Neural crest cell (in vitro differentiated cells): ENCODE measurements at regions not wholly inside any gene's neighbourhood (a gene's known extent, or its start where the extent isn't known, plus 50 kb on each side); places are given as distances from the start of the nearest gene placed in this dataset.
A peak's percentile ranks its signal among the peaks of the same experiment; 100 is the strongest.

Source experiments
- DNase-seq: peaks from one replicate; pipeline ENCODE4 v3.0.0; 2021; ENCODE audit warnings: low read depth, mixed read lengths, low spot score
- H3K27ac Mint-ChIP-seq: one replicate; pipeline ENCODE4 v1.8.0; 2021; ENCODE audit warnings: mild to moderate bottlenecking, mixed read lengths; ENCODE audit not compliant: unreplicated experiment
- H3K27me3 Mint-ChIP-seq: 2 replicates; pipeline ENCODE4 v1.8.0; 2021; ENCODE audit warnings: low read depth, mild to moderate bottlenecking, mixed read lengths
- H3K36me3 Mint-ChIP-seq: 2 replicates; pipeline ENCODE4 v1.8.0; 2021; ENCODE audit warnings: low read depth, mild to moderate bottlenecking, mixed read lengths
- H3K4me1 Mint-ChIP-seq: 2 replicates; pipeline ENCODE4 v1.8.0; 2021; ENCODE audit warnings: mixed read lengths
- H3K4me3 Mint-ChIP-seq: one replicate; pipeline ENCODE4 v1.8.0; 2021; ENCODE audit warnings: mild to moderate bottlenecking, mixed read lengths
- H3K9me3 Mint-ChIP-seq: 2 replicates; pipeline ENCODE4 v1.8.0; 2021; ENCODE audit warnings: mixed read lengths
- TF ChIP-seq, protein P1 (sequence below): fragments of 200-600 bp; sonication (generic); conservative IDR thresholded peaks from 2 replicates; pipeline ENCODE4 v1.5.0; 2021; ENCODE audit warnings: antibody characterized with exemption, mild to moderate bottlenecking

DNA sequence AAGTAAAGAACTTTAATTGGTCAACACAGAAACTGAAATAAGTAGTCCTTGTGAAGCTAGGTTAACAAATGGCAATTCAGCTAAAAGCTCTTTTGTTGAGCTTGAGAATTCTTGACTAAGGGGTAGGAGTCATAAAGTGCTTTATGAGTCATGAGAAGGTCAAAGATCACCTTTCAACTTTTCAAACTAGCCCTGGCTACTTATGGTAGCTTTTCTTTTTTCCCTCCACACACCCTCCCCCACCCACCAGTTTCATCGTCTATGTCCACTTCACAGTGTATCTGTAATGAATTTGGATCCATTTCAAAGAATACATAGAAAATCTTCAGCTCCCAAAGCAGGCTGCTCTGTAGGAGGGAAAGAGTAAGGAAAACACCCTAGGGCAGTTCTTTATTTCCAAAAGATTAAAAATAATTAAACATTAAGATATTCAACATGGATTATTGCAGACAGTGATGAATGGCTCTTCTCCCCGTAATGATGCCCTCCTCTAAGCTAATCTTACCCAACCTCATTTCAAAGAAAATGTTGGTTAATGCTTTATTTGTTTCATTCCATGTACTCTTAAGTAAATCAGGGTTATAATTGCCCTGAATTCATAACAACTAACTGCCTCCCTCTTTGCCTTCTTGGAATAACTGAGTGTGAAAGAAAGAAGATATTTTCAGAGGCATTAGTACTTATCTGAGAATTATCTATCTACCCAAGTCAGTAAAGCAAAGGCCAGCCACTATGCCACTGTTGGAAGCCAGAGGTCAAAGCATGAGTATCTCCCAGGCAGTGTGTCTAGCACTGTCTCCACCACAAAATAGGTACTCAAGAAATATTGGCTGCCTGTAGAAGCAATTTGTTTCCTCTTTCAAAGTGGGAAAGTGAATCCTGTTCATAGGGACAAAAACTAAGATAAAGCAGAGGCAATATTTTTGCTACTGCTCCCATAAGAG lies 290.6 kb downstream of the PIK3R1 start:
- TF ChIP-seq, protein P1, sequence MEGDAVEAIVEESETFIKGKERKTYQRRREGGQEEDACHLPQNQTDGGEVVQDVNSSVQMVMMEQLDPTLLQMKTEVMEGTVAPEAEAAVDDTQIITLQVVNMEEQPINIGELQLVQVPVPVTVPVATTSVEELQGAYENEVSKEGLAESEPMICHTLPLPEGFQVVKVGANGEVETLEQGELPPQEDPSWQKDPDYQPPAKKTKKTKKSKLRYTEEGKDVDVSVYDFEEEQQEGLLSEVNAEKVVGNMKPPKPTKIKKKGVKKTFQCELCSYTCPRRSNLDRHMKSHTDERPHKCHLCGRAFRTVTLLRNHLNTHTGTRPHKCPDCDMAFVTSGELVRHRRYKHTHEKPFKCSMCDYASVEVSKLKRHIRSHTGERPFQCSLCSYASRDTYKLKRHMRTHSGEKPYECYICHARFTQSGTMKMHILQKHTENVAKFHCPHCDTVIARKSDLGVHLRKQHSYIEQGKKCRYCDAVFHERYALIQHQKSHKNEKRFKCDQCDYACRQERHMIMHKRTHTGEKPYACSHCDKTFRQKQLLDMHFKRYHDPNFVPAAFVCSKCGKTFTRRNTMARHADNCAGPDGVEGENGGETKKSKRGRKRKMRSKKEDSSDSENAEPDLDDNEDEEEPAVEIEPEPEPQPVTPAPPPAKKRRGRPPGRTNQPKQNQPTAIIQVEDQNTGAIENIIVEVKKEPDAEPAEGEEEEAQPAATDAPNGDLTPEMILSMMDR, result no peak
- peaks cover 65% of the 10 kb centered on the region for H3K4me1 Mint-ChIP-seq
- H3K9me3 Mint-ChIP-seq, result peaks cover 1% of the 10 kb centered on the region
- H3K27me3 Mint-ChIP-seq, result no peaks in the 10 kb centered on the region
- peak overlapping the region; percentile 64 for H3K27ac Mint-ChIP-seq
- peak overlapping the region; percentile 50 for H3K4me3 Mint-ChIP-seq
- DNase-seq, result no peak
- H3K36me3 Mint-ChIP-seq, result no peaks in the 10 kb centered on the region

- H3K4me3 Mint-ChIP-seq, result no peak overlapping the region
- H3K27ac Mint-ChIP-seq, result no peak overlapping the region
- H3K36me3 Mint-ChIP-seq, result no peaks in the 10 kb centered on the region
- H3K27me3 Mint-ChIP-seq, result no peaks in the 10 kb centered on the region
- H3K4me1 Mint-ChIP-seq, result peaks cover 14% of the 10 kb centered on the region
- H3K9me3 Mint-ChIP-seq, result peaks cover 19% of the 10 kb centered on the region
- TF ChIP-seq, protein P1, result no peak
- DNase-seq, result no peak
Measured at GRCh38 chr5:68515514-68515913, 300.0 kb downstream of the PIK3R1 start.

DNA sequence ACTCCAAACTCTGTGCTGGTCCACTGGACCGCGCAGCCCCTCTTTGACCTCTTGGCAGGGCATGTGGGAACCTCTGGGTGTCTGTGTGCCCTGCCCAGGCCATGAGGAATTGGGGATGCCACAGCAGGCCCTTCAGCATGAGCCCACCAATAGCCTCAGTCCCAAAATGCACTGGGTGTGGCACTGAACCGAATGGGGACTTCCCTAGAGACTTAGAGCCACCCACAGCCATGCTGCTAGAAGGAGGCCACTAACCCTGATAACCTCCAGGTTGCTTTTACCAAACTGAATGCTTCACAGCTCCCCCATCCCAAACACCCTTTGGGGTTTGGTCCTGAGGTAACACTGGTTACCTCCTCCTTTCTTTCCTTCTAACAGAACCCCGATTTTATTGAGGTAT lies 302.7 kb downstream of the PIK3R1 start:
- no peak for DNase-seq
- Mint-ChIP-seq H3K4me3 (no peak overlapping the region), H3K27me3 (no peaks in the 10 kb centered on the region), H3K9me3 (peaks cover 13% of the 10 kb centered on the region), H3K27ac (no peak overlapping the region), H3K4me1 (no peaks in the 10 kb centered on the region), H3K36me3 (no peaks in the 10 kb centered on the region)
- TF ChIP-seq, protein P1, result no peak

GRCh38 chr5:68519143-68519542 lies 303.6 kb downstream of the PIK3R1 start:
- Mint-ChIP-seq H3K9me3 (peaks cover 13% of the 10 kb centered on the region), H3K27ac (no peak overlapping the region), H3K27me3 (no peaks in the 10 kb centered on the region), H3K36me3 (no peaks in the 10 kb centered on the region), H3K4me3 (no peak overlapping the region), H3K4me1 (no peaks in the 10 kb centered on the region)
- DNase-seq, result no peak
- TF ChIP-seq, protein P1, result no peak

- DNase-seq, result no peak
- Mint-ChIP-seq H3K9me3 (peaks cover 13% of the 10 kb centered on the region), H3K27ac (no peak overlapping the region), H3K36me3 (no peaks in the 10 kb centered on the region), H3K4me3 (no peak overlapping the region), H3K27me3 (no peaks in the 10 kb centered on the region), H3K4me1 (no peaks in the 10 kb centered on the region)
- TF ChIP-seq, protein P1, result no peak
Measured at GRCh38 chr5:68521776-68522175, 306.2 kb downstream of the PIK3R1 start.
